Ovary (tissue), 3 donors: ENCODE measurements at regions not wholly inside any gene's neighbourhood (a gene's known extent, or its start where the extent isn't known, plus 50 kb on each side); places are given as distances from the start of the nearest gene placed in this dataset.

Experiments used
- POLR2A ChIP-seq: fragments of 450-650 bp; IDR thresholded peaks from one replicate; pipeline ENCODE4 v1.6.1; 2017; ENCODE audit warnings: antibody characterized with exemption, mild to moderate bottlenecking, moderate library complexity
- TF ChIP-seq, protein P1 (sequence below), 3 donors: fragments of 450-650 bp in 2 of 3; fragments of 200-600 bp in 1 of 3; IDR thresholded peaks; one replicate each; pipeline versions ENCODE4 v1.5.1 to v1.8.0; 2016 to 2022; ENCODE audit warnings: antibody characterized with exemption in 3 of 3, mild to moderate bottlenecking in 1 of 3
- donor health status: DM: no; HTN: no; CAD: no.

DNA sequence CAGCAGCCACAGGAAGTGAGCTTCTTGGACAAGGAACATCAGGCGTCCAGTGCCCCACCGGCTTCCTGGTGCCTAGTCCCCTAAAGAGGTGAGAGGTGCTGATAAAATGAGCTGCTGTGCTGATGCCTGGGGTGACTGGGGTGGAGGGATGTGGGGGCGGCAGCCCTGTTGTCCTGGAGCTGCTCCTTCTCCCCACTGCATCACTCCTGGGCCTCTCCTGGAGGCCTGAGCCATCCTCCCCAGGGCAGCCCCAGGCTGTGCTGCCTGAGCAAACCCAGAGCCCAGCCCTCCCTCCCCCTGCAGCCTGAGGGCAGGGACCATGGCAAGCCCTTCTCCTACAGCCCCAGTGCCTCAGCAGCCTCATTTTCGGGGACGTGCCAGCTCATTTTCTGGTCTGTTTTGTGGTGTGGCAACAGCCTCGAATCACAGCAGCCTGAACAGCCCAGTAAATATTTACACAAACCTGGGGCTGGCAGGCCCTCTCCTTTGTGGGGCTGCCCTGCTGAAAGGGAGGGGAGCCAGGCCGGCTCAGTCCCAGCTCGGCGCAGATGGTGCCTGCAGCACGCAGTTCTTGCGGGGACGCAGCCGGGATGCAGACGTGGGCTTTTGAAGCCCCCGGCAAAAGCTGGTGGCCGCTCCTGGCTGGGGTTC lies 259.9 kb downstream of the DLL1 start:
- TF ChIP-seq, protein P1, sequence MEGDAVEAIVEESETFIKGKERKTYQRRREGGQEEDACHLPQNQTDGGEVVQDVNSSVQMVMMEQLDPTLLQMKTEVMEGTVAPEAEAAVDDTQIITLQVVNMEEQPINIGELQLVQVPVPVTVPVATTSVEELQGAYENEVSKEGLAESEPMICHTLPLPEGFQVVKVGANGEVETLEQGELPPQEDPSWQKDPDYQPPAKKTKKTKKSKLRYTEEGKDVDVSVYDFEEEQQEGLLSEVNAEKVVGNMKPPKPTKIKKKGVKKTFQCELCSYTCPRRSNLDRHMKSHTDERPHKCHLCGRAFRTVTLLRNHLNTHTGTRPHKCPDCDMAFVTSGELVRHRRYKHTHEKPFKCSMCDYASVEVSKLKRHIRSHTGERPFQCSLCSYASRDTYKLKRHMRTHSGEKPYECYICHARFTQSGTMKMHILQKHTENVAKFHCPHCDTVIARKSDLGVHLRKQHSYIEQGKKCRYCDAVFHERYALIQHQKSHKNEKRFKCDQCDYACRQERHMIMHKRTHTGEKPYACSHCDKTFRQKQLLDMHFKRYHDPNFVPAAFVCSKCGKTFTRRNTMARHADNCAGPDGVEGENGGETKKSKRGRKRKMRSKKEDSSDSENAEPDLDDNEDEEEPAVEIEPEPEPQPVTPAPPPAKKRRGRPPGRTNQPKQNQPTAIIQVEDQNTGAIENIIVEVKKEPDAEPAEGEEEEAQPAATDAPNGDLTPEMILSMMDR (IDR thresholded peaks at IDR 0.05) = no peak
- TF ChIP-seq POLR2A = no peak
